GM21528 (cell line): ENCODE measurements at regions not wholly inside any gene's neighbourhood (a gene's known extent, or its start where the extent isn't known, plus 50 kb on each side); places are given as distances from the start of the nearest gene placed in this dataset.
"Not testable (repeated sequence)": the region's sequence is repeated elsewhere in the genome, so short reads cannot be mapped to it uniquely, and the experiment has no call there.

Experiments
- ATAC-seq: cut with Tn5 transposase; IDR thresholded peaks from one replicate; pipeline ENCODE4 v1.9.1; 2021; ENCODE audit warnings: mild to moderate bottlenecking, moderate library complexity; ENCODE audit not compliant: unreplicated experiment, low FRiP score

- ATAC-seq: no peak
Observed at GRCh38 chr3:30319713-30320112, 286.7 kb upstream of the TGFBR2 start.

- ATAC-seq: no peak
Observed at GRCh38 chr3:30320392-30320791, 286.0 kb upstream of the TGFBR2 start.

- no peak for ATAC-seq
Observed at GRCh38 chr3:30321065-30321464, 285.3 kb upstream of the TGFBR2 start.

GRCh38 chr3:30323649-30324048 is 282.8 kb upstream of the TGFBR2 start:
- ATAC-seq: not testable (repeated sequence)

GRCh38 chr3:30324587-30324986 is 281.8 kb upstream of the TGFBR2 start:
- no peak for ATAC-seq

GRCh38 chr3:30327976-30328375 is 278.4 kb upstream of the TGFBR2 start:
- ATAC-seq: not testable (repeated sequence)

- ATAC-seq: not testable (repeated sequence)
Observed at GRCh38 chr3:30328935-30329334, 277.5 kb upstream of the TGFBR2 start.

GRCh38 chr3:30331519-30331918 is 274.9 kb upstream of the TGFBR2 start:
- ATAC-seq: no peak

GRCh38 chr3:30332196-30333021 is 274.0 kb upstream of the TGFBR2 start:
- ATAC-seq: no peak

GRCh38 chr3:30333143-30333542 is 273.3 kb upstream of the TGFBR2 start:
- no peak for ATAC-seq

GRCh38 chr3:30333903-30334302 is 272.5 kb upstream of the TGFBR2 start:
- ATAC-seq: no peak

GRCh38 chr3:30340500-30340899 is 265.9 kb upstream of the TGFBR2 start:
- ATAC-seq: no peak

- no peak for ATAC-seq
Observed at GRCh38 chr3:30341079-30341478, 265.3 kb upstream of the TGFBR2 start.

GRCh38 chr3:30341851-30342250 is 264.6 kb upstream of the TGFBR2 start:
- ATAC-seq: no peak

- no peak for ATAC-seq
Observed at GRCh38 chr3:30342318-30343060, 263.9 kb upstream of the TGFBR2 start.

GRCh38 chr3:30343067-30343831 is 263.2 kb upstream of the TGFBR2 start:
- ATAC-seq: no peak

- ATAC-seq: no peak
Observed at GRCh38 chr3:30343861-30344260, 262.5 kb upstream of the TGFBR2 start.

GRCh38 chr3:30344288-30344687 is 262.1 kb upstream of the TGFBR2 start:
- ATAC-seq: no peak

- ATAC-seq: no peak
Observed at GRCh38 chr3:30346933-30347320, 259.5 kb upstream of the TGFBR2 start.

- ATAC-seq: no peak
Observed at GRCh38 chr3:30347679-30348216, 258.7 kb upstream of the TGFBR2 start.

- ATAC-seq: no peak
Observed at GRCh38 chr3:30349507-30349906, 256.9 kb upstream of the TGFBR2 start.
